Endothelial cell of umbilical vein (primary cell): ENCODE measurements at regions not wholly inside any gene's neighbourhood (a gene's known extent, or its start where the extent isn't known, plus 50 kb on each side); places are given as distances from the start of the nearest gene placed in this dataset.

ENCODE experiments used
- BruUV-seq: library from RNA; stranded (reverse); fragments of 400-500 nt; replicated peaks from 2 replicates; lab custom pipeline; 2021; lab: Mats Ljungman, UMichigan
- CTCF ChIA-PET: fragments of 300-600, 350-600 bp; sonication (Branson Sonifier 250); formaldehyde crosslinking; loops from one replicate; lab custom pipeline; 2021; ENCODE audit warnings: antibody characterized with exemption, inconsistent platforms; lab: Charles Lee
- POLR2A ChIA-PET: fragments of 300-600, 350-600 bp; sonication (Branson Sonifier 250); formaldehyde crosslinking; loops from one replicate; lab custom pipeline; 2021; ENCODE audit warnings: antibody characterized with exemption, inconsistent platforms; lab: Charles Lee
- DNase-seq: peaks from one replicate; pipeline ENCODE4 v3.0.0-alpha.2; 2011; ENCODE audit warnings: low read depth, low spot score
- FAIRE-seq: peaks from 2 replicates; lab custom pipeline; 2011; peaks lifted over from hg19 to GRCh38; lab: Jason Lieb, UNC
- H2AFZ ChIP-seq: 2 replicates; pipeline ENCODE4 v1.6.0; 2012; ENCODE audit warnings: low read depth, low read length, control low read depth, inconsistent platforms
- H3K27ac ChIP-seq: 2 replicates; pipeline ENCODE4 v1.5.1; 2011; ENCODE audit warnings: low read depth, mild to moderate bottlenecking, control low read depth, low read length, moderate library complexity; ENCODE audit not compliant: insufficient read depth
- H3K27me3 ChIP-seq, 2 experiments: 2 replicates each; pipeline versions ENCODE4 v1.6.0 to v1.6.1; 2011; ENCODE audit warnings: low read length in 2 of 2, mixed read lengths in 1 of 2; ENCODE audit not compliant: control insufficient read depth in 2 of 2, insufficient read depth in 2 of 2
- H3K36me3 ChIP-seq, 2 experiments: 2 replicates in 1 of 2; 3 replicates in 1 of 2; pipeline ENCODE4 v1.5.1; 2011; ENCODE audit warnings: low read length in 2 of 2, mild to moderate bottlenecking in 1 of 2, moderate library complexity in 1 of 2; ENCODE audit not compliant: control insufficient read depth in 2 of 2, insufficient read depth in 2 of 2; ENCODE audit errors: extremely low read depth in 1 of 2
- H3K4me1 ChIP-seq: 3 replicates; pipeline ENCODE4 v1.5.1; 2011; ENCODE audit warnings: mild to moderate bottlenecking, low read length; ENCODE audit not compliant: control insufficient read depth, insufficient read depth; ENCODE audit errors: extremely low read depth
- H3K4me2 ChIP-seq: 2 replicates; pipeline ENCODE4 v1.6.1; 2011; ENCODE audit warnings: low read length, control low read depth, mixed read lengths; ENCODE audit not compliant: insufficient read depth
- H3K4me3 ChIP-seq, 3 experiments: fragments of 200-600 bp in 1 of 3; sonication (generic), shearing (Covaris generic) in 1 of 3; replicated peaks in 1 of 3; 2 replicates each; pipeline ENCODE4 v1.5.1; 2011 to 2016; ENCODE audit warnings: control low read depth in 3 of 3, low read length in 3 of 3, mild to moderate bottlenecking in 2 of 3, inconsistent platforms in 1 of 3, low read depth in 1 of 3, moderate library complexity in 1 of 3; ENCODE audit not compliant: insufficient read depth in 1 of 3
- H3K79me2 ChIP-seq: 2 replicates; pipeline ENCODE4 v1.6.0; 2012; ENCODE audit warnings: low read length, inconsistent platforms; ENCODE audit not compliant: control insufficient read depth, insufficient read depth
- H3K9ac ChIP-seq: replicated peaks from 2 replicates; pipeline ENCODE3; 2011; ENCODE audit warnings: low read length, control low read depth; ENCODE audit not compliant: insufficient read depth; ENCODE audit errors: extremely low read depth
- H3K9me1 ChIP-seq: replicated peaks from 3 replicates; pipeline ENCODE4 v1.6.0; 2011; ENCODE audit warnings: mild to moderate bottlenecking, low read length; ENCODE audit not compliant: control insufficient read depth, insufficient read depth; ENCODE audit errors: extremely low read depth
- H3K9me3 ChIP-seq: replicated peaks from 2 replicates; pipeline ENCODE4 v1.5.1; 2012; ENCODE audit warnings: low read length, inconsistent platforms; ENCODE audit not compliant: control insufficient read depth, insufficient read depth
- H4K20me1 ChIP-seq: replicated peaks from 2 replicates; pipeline ENCODE3; 2011; ENCODE audit warnings: mild to moderate bottlenecking, low read length; ENCODE audit not compliant: control insufficient read depth, insufficient read depth; ENCODE audit errors: extremely low read depth
- EZH2 ChIP-seq: IDR thresholded peaks from 2 replicates; pipeline ENCODE4 v1.6.1; 2012; ENCODE audit warnings: borderline replicate concordance, low read depth, mild to moderate bottlenecking, moderate library complexity, low read length, inconsistent platforms; ENCODE audit not compliant: severe bottlenecking
- FOS ChIP-seq: IDR thresholded peaks from 2 replicates; pipeline ENCODE4 v1.6.1; 2011; ENCODE audit warnings: mild to moderate bottlenecking, low read length, moderate library complexity, borderline replicate concordance; ENCODE audit not compliant: insufficient read depth
- GATA2 ChIP-seq: IDR thresholded peaks from 2 replicates; pipeline ENCODE4 v1.7.0; 2011; ENCODE audit warnings: low read depth, mild to moderate bottlenecking, moderate library complexity, mixed read lengths, low read length; ENCODE audit not compliant: insufficient read length, insufficient read depth
- JUN ChIP-seq: IDR thresholded peaks from 2 replicates; pipeline ENCODE4 v1.6.1; 2011; ENCODE audit warnings: borderline replicate concordance, low read depth; ENCODE audit not compliant: insufficient read length, insufficient read depth
- MYC ChIP-seq: IDR thresholded peaks from one replicate; pipeline ENCODE4 v1.6.1; 2011; ENCODE audit warnings: mild to moderate bottlenecking, low read depth, low read length
- POLR2A ChIP-seq: IDR thresholded peaks from 2 replicates; pipeline ENCODE4 v1.6.1; 2012; ENCODE audit warnings: low read depth, mild to moderate bottlenecking, control low read depth, low read length
- POLR2AphosphoS5 ChIP-seq: IDR thresholded peaks from 2 replicates; pipeline ENCODE4 v1.6.1; 2012; ENCODE audit warnings: low read depth, mild to moderate bottlenecking, control low read depth, low read length, moderate library complexity; ENCODE audit not compliant: insufficient read depth
- dilution Hi-C: fragments of 300-500 bp; cut with MboI; formaldehyde crosslinking; loops from one replicate; pipeline ENCODE4 v1.15.0; 2019; ENCODE audit warnings: low sequenced_read_pairs; ENCODE audit not compliant: extremely low pct_ligation_motif_present
- intact Hi-C: fragments of 100-400 bp; cut with micrococcal nuclease; formaldehyde crosslinking; loops from one replicate; pipeline ENCODE4 v1.10.0; 2022
- TF ChIP-seq, protein P1 (sequence below), 2 donors: IDR thresholded peaks; 1 replicate in 1 of 2; 2 replicates in 1 of 2; pipeline ENCODE4 v1.5.1; 2011; ENCODE audit warnings: low read length in 2 of 2, mild to moderate bottlenecking in 2 of 2, moderate library complexity in 2 of 2, control low read depth in 1 of 2, inconsistent platforms in 1 of 2, low read depth in 1 of 2; ENCODE audit not compliant: insufficient read depth in 1 of 2; ENCODE audit errors: extremely low read depth in 1 of 2
- TF ChIP-seq, protein P2 (sequence below): IDR thresholded peaks from 2 replicates; pipeline ENCODE4 v1.6.1; 2011; ENCODE audit not compliant: insufficient read depth, insufficient read length

DNA sequence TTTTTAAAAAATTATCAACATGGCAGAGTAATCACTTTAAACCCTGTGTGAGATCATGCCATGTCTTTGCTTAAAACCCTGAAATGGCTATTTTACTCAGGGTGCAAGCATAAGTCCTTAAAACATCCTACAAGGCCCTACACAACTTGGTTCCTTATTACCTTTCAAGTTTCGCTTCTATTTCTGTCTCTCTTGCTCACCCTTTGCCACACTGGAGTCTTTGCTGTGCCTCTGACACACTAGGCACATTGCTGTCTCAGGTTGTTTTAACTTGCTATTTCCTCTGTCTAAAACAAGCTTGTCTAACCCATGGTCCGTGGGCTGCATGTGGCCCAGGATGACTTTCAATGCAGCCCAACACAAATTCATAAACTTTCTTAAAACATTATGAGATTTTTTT lies 55.6 kb downstream of the KIAA0408 start:
- Histone ChIP-seq H4K20me1 (no peaks in the 10 kb centered on the region), H3K9me3 (no peaks in the 10 kb centered on the region), H3K4me2 (no peak overlapping the region), H3K79me2 (no peaks in the 10 kb centered on the region), H3K4me3 (no peak overlapping the region), H3K4me1 (no peaks in the 10 kb centered on the region), H3K9ac (no peak overlapping the region), H3K27ac (no peak overlapping the region), H2AFZ (no peak overlapping the region), H3K27me3 (no peaks in the 10 kb centered on the region), H3K9me1 (no peaks in the 10 kb centered on the region), H3K36me3 (no peaks in the 10 kb centered on the region)
- FAIRE-seq (no peak), DNase-seq (no peak)
- no peak for TF ChIP-seq POLR2AphosphoS5
- TF ChIP-seq, protein P1, sequence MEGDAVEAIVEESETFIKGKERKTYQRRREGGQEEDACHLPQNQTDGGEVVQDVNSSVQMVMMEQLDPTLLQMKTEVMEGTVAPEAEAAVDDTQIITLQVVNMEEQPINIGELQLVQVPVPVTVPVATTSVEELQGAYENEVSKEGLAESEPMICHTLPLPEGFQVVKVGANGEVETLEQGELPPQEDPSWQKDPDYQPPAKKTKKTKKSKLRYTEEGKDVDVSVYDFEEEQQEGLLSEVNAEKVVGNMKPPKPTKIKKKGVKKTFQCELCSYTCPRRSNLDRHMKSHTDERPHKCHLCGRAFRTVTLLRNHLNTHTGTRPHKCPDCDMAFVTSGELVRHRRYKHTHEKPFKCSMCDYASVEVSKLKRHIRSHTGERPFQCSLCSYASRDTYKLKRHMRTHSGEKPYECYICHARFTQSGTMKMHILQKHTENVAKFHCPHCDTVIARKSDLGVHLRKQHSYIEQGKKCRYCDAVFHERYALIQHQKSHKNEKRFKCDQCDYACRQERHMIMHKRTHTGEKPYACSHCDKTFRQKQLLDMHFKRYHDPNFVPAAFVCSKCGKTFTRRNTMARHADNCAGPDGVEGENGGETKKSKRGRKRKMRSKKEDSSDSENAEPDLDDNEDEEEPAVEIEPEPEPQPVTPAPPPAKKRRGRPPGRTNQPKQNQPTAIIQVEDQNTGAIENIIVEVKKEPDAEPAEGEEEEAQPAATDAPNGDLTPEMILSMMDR (IDR thresholded peaks at IDR 0.05; ENCODE audit: extremely low read depth in 1 of 2, insufficient read depth in 1 of 2, low read depth in 1 of 2, low read length in 2 of 2) = no peak
- no peak for TF ChIP-seq JUN
- TF ChIP-seq GATA2 = no peak
- no peak for TF ChIP-seq FOS
- TF ChIP-seq, protein P2, sequence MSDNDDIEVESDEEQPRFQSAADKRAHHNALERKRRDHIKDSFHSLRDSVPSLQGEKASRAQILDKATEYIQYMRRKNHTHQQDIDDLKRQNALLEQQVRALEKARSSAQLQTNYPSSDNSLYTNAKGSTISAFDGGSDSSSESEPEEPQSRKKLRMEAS = no peak
- TF ChIP-seq POLR2A = no peak
- no peak for TF ChIP-seq EZH2
- TF ChIP-seq MYC = no peak
- CTCF ChIA-PET = no interaction called here
- intact Hi-C loops (no loop called here), dilution Hi-C loops (no loop called here)
- POLR2A ChIA-PET = no interaction called here
- BruUV-seq = no TSS peak
